ENCODE measurements at regions not wholly inside any gene's neighbourhood (a gene's known extent, or its start where the extent isn't known, plus 50 kb on each side); places are given as distances from the start of the nearest gene placed in this dataset.
"Not testable (repeated sequence)": the region's sequence is repeated elsewhere in the genome, so short reads cannot be mapped to it uniquely, and the experiment has no call there.

GRCh38 chrX:81405781-81406180 is 203.9 kb downstream of the SH3BGRL start:
- DNase-seq: no peak
- Histone ChIP-seq H3K36me3 (no peaks in the 10 kb centered on the region), H3K27me3 (replicated peaks in 1 of 7) (no peaks in the 10 kb centered on the region), H3K4me3 (no peak overlapping the region), H3K9me3 (peaks cover 0 to 14% (median 3%) of the 10 kb centered on the region in 8 donors), H3K27ac (no peak overlapping the region), H3K4me1 (no peaks in the 10 kb centered on the region)
- intact Hi-C loops (cut with DNase I; ENCODE audit: low total_unique reads): no loop called here
- TF ChIP-seq POLR2AphosphoS5 (IDR thresholded peaks at IDR 0.05) (no peak), CTCF (IDR thresholded peaks at IDR 0.05 in 8 of 11, conservative IDR thresholded peaks at IDR 0.05 in 3 of 11) (no peak), POLR2A (IDR thresholded peaks at IDR 0.05) (no peak)

- Histone ChIP-seq H3K4me1 (no peaks in the 10 kb centered on the region), H3K36me3 (no peaks in the 10 kb centered on the region), H3K4me3 (no peak overlapping the region), H3K9me3 (no peaks in the 10 kb centered on the region), H3K27me3 (replicated peaks in 1 of 7) (no peaks in the 10 kb centered on the region), H3K27ac (no peak overlapping the region)
- intact Hi-C loops (cut with DNase I; ENCODE audit: low total_unique reads): no loop called here
- TF ChIP-seq POLR2A (IDR thresholded peaks at IDR 0.05) (no peak), POLR2AphosphoS5 (IDR thresholded peaks at IDR 0.05) (no peak), CTCF (IDR thresholded peaks at IDR 0.05 in 8 of 11, conservative IDR thresholded peaks at IDR 0.05 in 3 of 11) (no peak)
- DNase-seq: no peak
Measured at GRCh38 chrX:81411517-81411916, 209.6 kb downstream of the SH3BGRL start.

- 86 to 98% (median 95%) methylated on average over 13 of the region's 13 CpGs for whole genome bisulfite sequencing, 5 donors
- Histone ChIP-seq H3K4me3 (no peak overlapping the region), H3K4me1 (no peaks in the 10 kb centered on the region), H3K36me3 (no peaks in the 10 kb centered on the region), H3K27me3 (replicated peaks in 1 of 7) (no peaks in the 10 kb centered on the region), H3K27ac (no peak overlapping the region), H3K9me3 (no peaks in the 10 kb centered on the region)
- intact Hi-C loops (cut with DNase I; ENCODE audit: low total_unique reads): no loop called here
- TF ChIP-seq POLR2AphosphoS5 (IDR thresholded peaks at IDR 0.05): no peak
- TF ChIP-seq CTCF (IDR thresholded peaks at IDR 0.05 in 8 of 11, conservative IDR thresholded peaks at IDR 0.05 in 3 of 11): no peak
- no peak for TF ChIP-seq POLR2A (IDR thresholded peaks at IDR 0.05)
- DNase-seq: no peak
Measured at GRCh38 chrX:81412428-81412827, 210.5 kb downstream of the SH3BGRL start.

- H3K9me3 ChIP-seq; DNase-seq; H3K27ac ChIP-seq; H3K27me3 ChIP-seq (replicated peaks in 1 of 7); H3K4me3 ChIP-seq; intact Hi-C loops (cut with DNase I; ENCODE audit: low total_unique reads); H3K36me3 ChIP-seq; H3K4me1 ChIP-seq: not testable (repeated sequence)
- 85 to 97% (median 89%) methylated on average over 5 to 16 of the region's 16 CpGs for WGBS, 5 donors
Measured at GRCh38 chrX:81412857-81413256, 211.0 kb downstream of the SH3BGRL start.

- Histone ChIP-seq H3K27me3 (replicated peaks in 1 of 7) (no peaks in the 10 kb centered on the region), H3K27ac (no peak overlapping the region), H3K4me1 (no peaks in the 10 kb centered on the region), H3K4me3 (no peak overlapping the region), H3K9me3 (no peaks in the 10 kb centered on the region), H3K36me3 (no peaks in the 10 kb centered on the region)
- intact Hi-C loops (cut with DNase I; ENCODE audit: low total_unique reads): no loop called here
- WGBS, 5 donors: 66 to 76% (median 73%) methylated on average over 3 of the region's 3 CpGs
- no peak for DNase-seq
- TF ChIP-seq POLR2AphosphoS5 (IDR thresholded peaks at IDR 0.05) (no peak), POLR2A (IDR thresholded peaks at IDR 0.05) (no peak), CTCF (IDR thresholded peaks at IDR 0.05 in 8 of 11, conservative IDR thresholded peaks at IDR 0.05 in 3 of 11) (no peak)
Measured at GRCh38 chrX:81414630-81415029, 212.7 kb downstream of the SH3BGRL start.
